BLaER1 (cell line): ENCODE measurements at regions not wholly inside any gene's neighbourhood (a gene's known extent, or its start where the extent isn't known, plus 50 kb on each side); places are given as distances from the start of the nearest gene placed in this dataset.
"Not testable (repeated sequence)": the region's sequence is repeated elsewhere in the genome, so short reads cannot be mapped to it uniquely, and the experiment has no call there.

Source experiments
- H3K27ac ChIP-seq: shearing (Covaris generic); formaldehyde crosslinking; 2 replicates; pipeline ENCODE4 v1.8.1; 2022
- H3K27me3 ChIP-seq: shearing (Covaris generic); formaldehyde crosslinking; 2 replicates; pipeline ENCODE4 v1.8.1; 2022
- H3K36me3 ChIP-seq: shearing (Covaris generic); formaldehyde crosslinking; 2 replicates; pipeline ENCODE4 v1.8.1; 2022
- H3K4me1 ChIP-seq: shearing (Covaris generic); formaldehyde crosslinking; 2 replicates; pipeline ENCODE4 v1.8.1; 2022
- H3K4me2 ChIP-seq: shearing (Covaris generic); formaldehyde crosslinking; 2 replicates; pipeline ENCODE4 v1.8.1; 2022
- H3K4me3 ChIP-seq: shearing (Covaris generic); formaldehyde crosslinking; 2 replicates; pipeline ENCODE4 v1.8.1; 2022
- H3K9ac ChIP-seq: shearing (Covaris generic); formaldehyde crosslinking; 2 replicates; pipeline ENCODE4 v1.8.1; 2022
- H3K9me3 ChIP-seq: shearing (Covaris generic); formaldehyde crosslinking; 2 replicates; pipeline ENCODE4 v1.8.1; 2022
- H4K20me1 ChIP-seq: shearing (Covaris generic); formaldehyde crosslinking; 2 replicates; pipeline ENCODE4 v1.8.1; 2022
- Cebpa-rat ChIP-seq: shearing (Covaris generic); IDR thresholded peaks from 2 replicates; pipeline ENCODE4 v1.8.1; 2022

DNA sequence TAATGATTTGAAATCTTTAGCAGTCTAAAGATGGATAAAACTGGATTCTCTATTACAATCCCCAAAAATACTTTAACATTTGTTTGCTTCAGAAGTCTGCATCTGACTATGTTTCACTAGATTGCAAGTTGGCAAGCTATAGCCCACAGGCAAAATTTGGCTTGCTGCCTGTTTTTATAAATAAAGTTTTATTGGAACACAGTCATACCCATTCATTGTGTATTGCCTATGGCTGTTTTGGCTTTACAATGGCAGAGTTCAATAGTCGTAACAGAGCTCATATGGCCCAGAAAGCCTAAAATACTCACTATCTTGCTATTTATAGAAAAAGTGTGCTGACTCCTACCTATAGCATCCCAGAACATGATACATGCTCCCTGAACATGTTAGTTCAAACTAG lies 89.0 kb upstream of the GPR141 start:
- Histone ChIP-seq H3K4me3 (no peak overlapping the region), H3K27me3 (no peaks in the 10 kb centered on the region), H3K4me2 (no peak overlapping the region), H3K9me3 (peaks cover 13% of the 10 kb centered on the region), H3K4me1 (peaks cover 8% of the 10 kb centered on the region; the same call in 1 of the 2 replicates), H3K36me3 (no peaks in the 10 kb centered on the region), H4K20me1 (no peaks in the 10 kb centered on the region), H3K27ac (no peak overlapping the region), H3K9ac (no peak overlapping the region)
- TF ChIP-seq Cebpa-rat, result no peak

DNA sequence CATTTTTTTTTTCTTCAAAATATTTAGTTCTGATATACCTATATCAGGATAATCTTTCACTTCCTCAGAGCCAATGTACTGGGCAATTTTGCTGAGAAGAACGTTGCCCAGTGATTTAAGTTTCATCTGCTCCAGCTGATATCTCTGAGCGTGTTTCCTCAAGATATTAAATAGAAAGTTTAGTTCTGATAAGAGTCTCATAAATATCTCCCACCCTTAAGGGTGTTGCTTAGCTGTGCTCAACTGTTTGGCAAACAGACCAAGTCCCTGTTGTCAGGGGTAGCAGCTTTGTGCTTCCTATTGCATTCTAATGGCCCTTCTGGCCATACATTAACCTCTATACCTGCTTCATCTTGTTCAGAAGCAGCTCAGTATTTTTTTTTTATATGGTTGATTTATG lies 84.7 kb upstream of the GPR141 start:
- TF ChIP-seq Cebpa-rat, result no peak
- Histone ChIP-seq H3K4me3 (no peak overlapping the region), H3K36me3 (no peaks in the 10 kb centered on the region), H3K9ac (no peak overlapping the region), H3K27ac (no peak overlapping the region), H4K20me1 (no peaks in the 10 kb centered on the region), H3K27me3 (no peaks in the 10 kb centered on the region), H3K4me1 (no peaks in the 10 kb centered on the region), H3K9me3 (peaks cover 3% of the 10 kb centered on the region; the same call in 1 of the 2 replicates), H3K4me2 (no peak overlapping the region)

DNA sequence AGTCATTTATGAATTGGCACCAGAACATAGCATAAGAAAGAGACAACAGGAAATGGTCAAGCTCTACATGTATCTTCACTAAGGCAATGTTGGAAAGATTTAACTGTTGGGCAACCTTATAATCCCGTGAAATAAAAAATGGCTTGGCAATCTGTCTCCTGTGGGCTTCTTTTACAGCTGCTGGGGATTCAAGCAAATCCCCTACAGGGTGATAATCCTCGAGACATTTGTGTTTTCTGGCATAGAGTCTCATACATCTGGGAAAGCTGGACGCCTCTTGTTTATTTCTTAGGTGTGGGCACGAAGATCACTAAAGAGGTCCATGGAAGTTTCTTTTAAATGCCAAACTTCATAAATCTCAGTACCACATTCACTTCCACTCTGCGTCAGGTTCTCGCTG lies 82.2 kb upstream of the GPR141 start:
- Histone ChIP-seq H3K4me2 (no peak overlapping the region), H3K9me3 (no peaks in the 10 kb centered on the region), H3K27ac (no peak overlapping the region), H3K4me3 (no peak overlapping the region), H3K27me3 (no peaks in the 10 kb centered on the region), H4K20me1 (no peaks in the 10 kb centered on the region), H3K9ac (no peak overlapping the region), H3K4me1 (no peaks in the 10 kb centered on the region), H3K36me3 (no peaks in the 10 kb centered on the region)
- no peak for TF ChIP-seq Cebpa-rat

DNA sequence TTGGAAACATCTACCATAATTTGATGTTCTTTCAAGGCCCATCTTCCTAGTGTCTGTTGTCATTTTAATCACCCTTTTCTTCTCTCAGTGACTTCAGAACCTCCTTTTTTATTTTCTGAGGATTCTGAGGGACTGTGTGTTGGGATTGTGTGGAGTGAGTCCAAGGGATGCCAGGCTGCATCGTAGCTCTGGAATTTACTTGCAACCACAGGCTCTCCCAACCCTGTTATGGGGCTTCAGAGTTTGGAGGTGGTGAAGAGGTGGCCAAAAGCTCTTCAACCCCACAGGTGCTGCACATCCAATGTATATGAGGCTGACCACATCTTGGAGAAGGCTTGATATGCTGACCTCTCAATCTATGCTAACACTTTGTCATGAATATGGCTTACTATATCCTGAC lies 79.5 kb upstream of the GPR141 start:
- no peaks in the 10 kb centered on the region for H3K9me3 ChIP-seq
- no peak overlapping the region for H3K27ac ChIP-seq
- no peaks in the 10 kb centered on the region for H3K27me3 ChIP-seq
- no peaks in the 10 kb centered on the region for H3K36me3 ChIP-seq
- no peaks in the 10 kb centered on the region for H3K4me1 ChIP-seq
- TF ChIP-seq Cebpa-rat, result no peak
- no peak overlapping the region for H3K4me3 ChIP-seq
- no peaks in the 10 kb centered on the region for H4K20me1 ChIP-seq
- no peak overlapping the region for H3K4me2 ChIP-seq
- H3K9ac ChIP-seq, result no peak overlapping the region

DNA sequence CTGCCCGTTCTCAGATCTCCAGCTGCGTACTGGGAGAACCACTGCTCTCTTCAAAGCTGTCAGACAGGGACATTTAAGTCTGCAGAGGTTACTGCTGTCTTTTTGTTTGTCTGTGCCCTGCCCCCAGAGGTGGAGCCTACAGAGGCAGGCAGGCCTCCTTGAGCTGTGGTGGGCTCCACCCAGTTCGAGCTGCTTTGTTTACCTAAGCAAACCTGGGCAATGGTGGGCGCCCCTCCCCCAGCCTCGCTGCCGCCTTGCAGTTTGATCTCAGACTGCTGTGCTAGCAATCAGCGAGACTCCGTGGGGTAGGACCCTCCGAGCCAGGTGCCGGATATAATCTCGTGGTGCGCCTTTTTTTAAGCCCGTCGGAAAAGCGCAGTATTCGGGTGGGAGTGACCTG lies 66.2 kb upstream of the GPR141 start:
- H3K9me3 ChIP-seq, H3K36me3 ChIP-seq, H3K4me3 ChIP-seq, H3K4me2 ChIP-seq, H4K20me1 ChIP-seq, H3K9ac ChIP-seq, H3K27me3 ChIP-seq, H3K4me1 ChIP-seq, H3K27ac ChIP-seq: not testable (repeated sequence)

DNA sequence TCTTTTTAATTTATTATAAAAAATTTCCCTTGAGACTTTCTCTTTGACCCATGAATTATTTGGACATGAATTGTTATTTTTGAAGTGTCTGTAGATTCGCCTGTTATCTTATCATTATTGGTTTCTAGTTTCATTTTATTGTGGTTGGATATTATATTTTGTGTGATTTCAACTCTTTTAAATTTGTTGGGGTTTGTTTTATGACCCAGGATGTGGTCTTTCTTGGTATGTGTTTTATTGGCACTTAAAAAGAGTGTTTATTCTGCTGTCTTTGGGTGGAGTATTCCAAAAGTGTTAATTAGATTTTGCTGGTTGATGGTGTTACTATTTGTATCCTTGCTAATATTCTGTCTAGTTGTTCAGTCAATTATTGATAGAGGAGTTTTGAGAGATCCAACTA lies 50.5 kb upstream of the GPR141 start:
- H3K9ac ChIP-seq, result no peak overlapping the region
- no peak for TF ChIP-seq Cebpa-rat
- H3K4me3 ChIP-seq, result no peak overlapping the region

More for the DNA sequence above, 50.5 kb upstream of the GPR141 start:
- Histone ChIP-seq H3K9me3 (peaks cover 23% of the 10 kb centered on the region), H3K27ac (no peak overlapping the region), H3K4me2 (no peak overlapping the region), H3K4me1 (no peaks in the 10 kb centered on the region), H4K20me1 (no peaks in the 10 kb centered on the region), H3K36me3 (no peaks in the 10 kb centered on the region), H3K27me3 (no peaks in the 10 kb centered on the region)
